ENCODE measurements at regions not wholly inside any gene's neighbourhood (a gene's known extent, or its start where the extent isn't known, plus 50 kb on each side); places are given as distances from the start of the nearest gene placed in this dataset.

- peak; percentile 19 for DNase-seq (ENCODE audit: low read depth)
Measured at GRCh38 chr21:43332861-43333297, 94.1 kb downstream of the SIK1 start.

DNA sequence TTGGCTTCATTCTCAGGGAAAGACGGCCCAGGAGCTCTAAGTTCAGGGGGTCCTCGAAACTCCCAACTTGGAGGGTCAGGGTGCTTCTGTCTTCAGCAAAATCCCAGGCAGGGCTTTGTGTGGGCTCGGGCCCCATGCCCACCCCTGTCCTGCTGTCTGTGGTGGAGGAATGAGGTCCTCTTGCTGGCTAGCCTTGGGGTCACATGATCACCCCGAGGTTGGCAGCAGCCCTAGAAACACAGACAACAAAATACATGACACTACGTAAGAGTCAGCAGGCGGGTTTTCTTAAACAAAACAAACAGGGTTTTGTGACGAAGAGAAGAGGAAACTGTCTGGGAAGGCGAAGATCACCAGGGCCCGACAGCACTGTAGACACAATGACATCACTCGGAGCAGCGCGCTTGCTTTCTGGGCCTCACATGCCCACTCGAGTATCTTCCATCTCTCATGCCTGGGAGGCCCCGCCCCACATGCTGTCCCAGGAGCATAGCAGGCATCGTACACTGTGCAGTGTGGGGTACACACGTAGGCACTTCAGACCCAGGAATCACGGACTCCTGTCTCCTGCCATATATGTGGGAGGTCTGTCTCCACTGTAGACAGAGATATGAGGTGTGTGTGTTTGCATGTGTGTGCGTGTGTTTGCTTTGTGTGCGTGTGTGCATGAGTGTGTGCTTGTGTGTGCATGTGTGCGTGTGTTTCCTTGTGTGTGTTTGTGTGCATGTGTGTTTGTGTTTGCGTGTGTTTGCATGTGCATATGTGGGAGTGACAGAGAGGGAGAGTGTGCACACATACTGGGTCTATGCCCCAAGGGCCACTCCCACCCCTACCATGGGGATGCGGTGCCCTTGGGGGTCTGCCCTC lies 94.7 kb downstream of the SIK1 start:
- DNase-seq (ENCODE audit: low read depth): peak; percentile 70

DNA sequence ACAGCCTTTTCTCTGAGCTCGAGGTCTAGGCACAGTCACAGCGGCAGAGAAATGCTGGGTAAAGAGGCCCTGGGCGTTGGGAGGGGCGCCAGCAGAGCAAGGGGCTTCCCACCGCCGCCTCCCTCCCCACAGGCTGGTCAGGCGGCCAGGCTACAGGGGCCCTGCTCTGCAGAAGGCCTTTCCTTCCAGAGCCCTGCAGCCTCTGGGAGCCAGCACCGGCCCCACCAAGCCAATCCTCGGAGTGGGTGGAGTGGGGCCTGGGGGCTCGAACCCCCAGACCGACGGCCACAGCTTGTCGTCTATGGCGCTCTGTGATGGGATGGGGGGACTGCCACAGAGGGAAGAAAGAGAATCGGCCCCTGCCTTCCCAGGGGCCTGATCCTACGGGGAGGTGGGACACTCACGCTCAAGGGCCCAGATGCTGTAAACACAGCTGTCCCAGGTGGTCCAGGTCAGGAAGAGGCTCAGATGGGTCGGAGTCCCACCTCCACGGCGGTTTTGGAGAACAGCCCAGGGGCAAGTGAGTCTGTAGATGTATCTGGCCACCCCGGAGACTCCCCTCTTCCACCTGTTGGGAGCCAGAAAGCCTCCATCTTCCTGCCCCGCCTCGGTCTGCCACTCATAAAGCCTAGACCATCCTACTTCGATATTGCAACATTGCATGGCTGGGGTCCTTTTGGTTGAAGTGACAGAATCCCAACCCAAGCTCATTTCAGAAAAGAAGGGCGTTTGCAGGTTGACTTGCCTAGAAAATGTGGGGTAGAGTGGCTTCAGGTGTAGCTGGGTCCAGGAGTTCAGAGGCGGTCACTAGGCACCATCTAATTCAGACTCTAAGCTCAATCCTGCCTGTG lies 95.6 kb downstream of the SIK1 start:
- no peak for DNase-seq (ENCODE audit: low read depth)

DNA sequence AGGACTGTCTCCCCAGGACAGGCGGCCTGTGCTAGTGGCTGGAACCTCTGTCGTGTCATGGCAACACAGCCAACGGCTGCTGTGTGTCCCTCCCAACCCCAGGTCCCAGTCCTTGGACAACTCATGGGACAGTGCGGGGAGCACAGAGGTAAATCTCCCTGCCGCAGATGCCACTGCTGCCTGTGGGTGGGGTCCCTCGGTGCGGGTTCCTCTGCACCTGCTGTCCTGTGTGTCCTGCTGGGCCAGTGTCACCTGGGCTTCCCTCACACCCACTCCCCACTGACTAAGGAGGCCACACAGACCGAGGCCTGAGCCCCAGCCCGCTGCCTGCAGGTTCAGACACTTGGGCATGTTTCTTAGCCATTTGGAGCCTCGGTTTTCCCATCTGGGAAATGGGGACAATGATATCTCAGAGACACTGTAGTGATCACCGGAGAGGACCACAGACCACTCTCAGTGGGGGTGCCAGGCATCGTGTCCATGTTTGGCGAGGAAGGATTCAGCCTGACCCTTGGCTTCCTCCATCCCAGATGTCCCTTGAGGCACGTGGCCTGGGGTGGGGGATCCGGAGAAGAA lies 96.5 kb downstream of the SIK1 start:
- DNase-seq (ENCODE audit: low read depth): no peak

DNA sequence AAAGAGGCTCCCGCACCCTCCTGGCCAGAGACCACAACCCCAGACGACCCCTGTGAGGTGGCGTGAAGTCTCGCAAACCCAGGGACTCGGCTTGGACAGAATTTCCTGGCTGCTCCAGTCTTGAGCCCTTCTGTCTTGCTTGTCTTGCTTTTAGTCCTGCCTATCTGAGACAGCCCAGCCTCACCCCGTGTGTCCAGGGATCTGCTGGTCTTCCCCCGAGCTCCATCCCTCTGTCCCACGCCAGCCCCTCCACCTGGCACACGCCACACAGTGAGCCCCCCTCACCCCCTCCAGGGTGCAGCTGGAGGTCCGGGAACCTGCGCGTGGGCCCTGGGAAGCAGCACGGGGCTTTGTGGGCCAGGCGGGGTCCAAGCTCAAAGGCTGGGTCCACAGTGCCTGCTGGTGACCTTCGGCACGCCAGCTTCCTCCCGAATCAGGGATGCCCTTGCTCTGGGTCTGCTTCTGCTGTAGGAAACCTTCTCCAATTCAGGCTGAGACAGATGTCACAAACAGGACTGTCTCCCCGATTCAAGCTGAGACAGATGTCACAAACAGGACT lies 97.1 kb downstream of the SIK1 start:
- no peak for DNase-seq (ENCODE audit: low read depth)

GRCh38 chr21:43328958-43329691 lies 97.8 kb downstream of the SIK1 start:
- no peak for DNase-seq (ENCODE audit: low read depth)

GRCh38 chr21:43328185-43328957 lies 98.6 kb downstream of the SIK1 start:
- no peak for DNase-seq (ENCODE audit: low read depth)

DNA sequence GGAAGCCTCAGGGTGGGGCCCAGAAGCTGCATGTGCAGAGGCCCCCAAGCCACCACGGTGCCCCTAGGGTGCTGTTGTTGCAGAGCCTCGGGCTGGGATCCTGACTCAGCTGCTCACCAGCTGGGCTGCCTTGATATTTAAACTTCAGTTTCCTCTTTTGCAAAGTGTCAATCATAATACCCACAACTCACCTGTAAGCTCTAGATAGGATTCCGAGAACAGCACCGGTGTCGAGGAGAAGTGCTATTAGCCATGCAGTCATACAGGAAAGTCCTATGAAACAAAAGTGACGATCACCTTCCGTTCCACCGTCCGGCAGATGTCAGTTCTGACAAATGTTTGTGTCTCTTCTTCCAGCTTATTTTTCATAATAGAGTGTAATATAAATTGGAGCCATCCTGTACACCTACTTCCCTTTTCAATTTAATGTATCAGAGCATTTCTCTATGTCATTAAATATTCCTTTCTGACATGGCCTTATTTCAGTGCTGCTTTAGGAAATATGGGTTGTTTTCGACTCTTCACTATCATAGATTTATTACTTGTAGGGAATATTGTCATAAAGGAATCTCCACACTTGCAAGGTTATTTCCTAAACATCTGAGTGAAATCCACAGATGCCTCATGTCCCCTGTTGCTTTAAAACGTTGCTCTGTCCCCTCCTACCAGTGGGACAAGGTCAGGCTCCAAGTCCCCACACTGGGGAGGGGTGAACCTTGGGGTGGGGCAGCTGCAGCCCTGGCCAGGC lies 100.8 kb downstream of the SIK1 start:
- DNase-seq (ENCODE audit: low read depth): no peak

GRCh38 chr21:43325036-43325435 lies 101.9 kb downstream of the SIK1 start:
- no peak for DNase-seq (ENCODE audit: low read depth)

DNA sequence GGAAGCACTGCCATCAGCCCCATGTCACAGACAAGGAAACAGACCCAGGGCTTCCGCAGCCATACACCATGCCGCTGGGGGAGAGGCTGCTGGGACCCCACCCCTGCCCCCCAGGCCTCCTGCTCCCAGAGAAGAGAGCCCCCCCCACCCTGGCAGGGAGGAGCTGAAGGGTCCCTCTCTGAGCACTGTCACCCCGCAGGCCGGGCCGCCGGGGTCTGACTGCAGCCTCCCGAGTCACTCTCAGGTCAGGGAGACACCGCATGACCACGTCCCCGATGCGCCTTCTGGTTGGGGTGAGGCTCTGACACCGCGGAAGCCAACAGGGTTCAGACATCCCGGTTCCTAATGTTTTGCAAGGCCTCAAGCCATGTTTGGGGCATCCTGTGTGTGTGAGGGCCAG lies 102.3 kb downstream of the SIK1 start:
- no peak for DNase-seq (ENCODE audit: low read depth)

GRCh38 chr21:43323244-43324005 lies 103.5 kb downstream of the SIK1 start:
- DNase-seq (ENCODE audit: low read depth): no peak

DNA sequence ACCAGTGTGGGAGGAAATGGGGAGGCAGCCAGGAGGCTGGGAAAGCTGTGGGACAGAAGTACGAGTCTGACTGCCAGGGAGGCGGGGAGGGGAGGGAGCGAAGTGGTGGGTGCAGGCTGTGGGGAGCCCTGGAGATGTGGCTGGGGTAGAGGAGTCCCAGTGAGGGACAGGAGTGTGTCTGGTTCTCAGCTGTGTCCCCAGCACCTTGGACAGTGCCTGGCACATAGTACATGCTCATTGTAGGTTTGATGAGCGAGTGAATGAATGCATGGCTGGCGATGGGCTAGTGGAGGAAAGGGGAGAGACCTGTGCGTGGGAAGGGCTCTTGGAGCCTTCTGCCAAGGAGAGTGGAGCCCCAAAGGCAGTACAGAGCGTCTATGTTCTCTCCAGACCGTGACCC lies 104.1 kb downstream of the SIK1 start:
- peak; percentile 15 for DNase-seq (ENCODE audit: low read depth)

- DNase-seq (ENCODE audit: low read depth): no peak
Measured at GRCh38 chr21:43322311-43322710, 104.6 kb downstream of the SIK1 start.

DNA sequence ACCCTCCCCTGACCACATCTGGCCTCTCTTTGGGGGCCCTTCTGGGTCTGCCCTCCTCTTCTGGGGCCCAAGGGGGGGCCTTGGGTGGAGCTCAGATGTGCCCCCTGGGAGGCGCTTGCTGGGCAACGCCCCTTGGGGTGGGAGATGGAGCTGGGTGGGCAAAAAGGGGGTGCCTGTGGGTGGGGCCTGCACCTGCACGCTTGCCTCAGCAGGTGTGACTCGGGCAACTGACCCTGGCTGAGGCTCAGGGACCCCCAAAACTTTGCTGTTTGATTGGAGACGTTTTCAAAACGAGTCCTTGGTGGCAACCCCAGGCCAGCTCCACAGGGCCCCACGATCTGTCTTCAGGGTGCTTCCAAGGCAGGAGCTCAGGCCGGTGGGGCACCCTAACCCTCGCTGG lies 105.3 kb downstream of the SIK1 start:
- DNase-seq (ENCODE audit: low read depth): no peak

- DNase-seq (ENCODE audit: low read depth): peak; percentile 77
Measured at GRCh38 chr21:43321111-43321510, 105.8 kb downstream of the SIK1 start.

DNA sequence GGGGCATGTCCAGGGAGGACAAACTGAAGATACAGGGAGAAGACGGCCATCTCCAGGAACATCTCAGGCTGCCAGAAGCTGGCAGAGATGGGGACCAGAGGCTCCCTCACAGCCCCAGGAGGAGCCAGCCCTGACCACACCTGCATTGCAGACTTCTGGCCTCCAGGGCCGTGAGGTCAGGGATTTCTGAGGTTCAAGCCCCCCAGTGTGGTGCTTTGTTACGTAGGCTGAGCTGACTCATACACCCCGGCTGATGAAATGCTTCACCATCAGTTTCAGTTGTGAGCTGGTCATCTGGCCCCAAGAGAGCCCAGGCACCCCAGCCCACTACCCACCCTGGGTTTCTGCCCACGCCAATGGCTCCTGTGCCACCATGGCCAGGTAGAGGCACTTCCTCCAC lies 106.4 kb downstream of the SIK1 start:
- DNase-seq (ENCODE audit: low read depth): peak; percentile 59

GRCh38 chr21:43318841-43319781 lies 107.8 kb downstream of the SIK1 start:
- DNase-seq (ENCODE audit: low read depth): peak; percentile 87

DNA sequence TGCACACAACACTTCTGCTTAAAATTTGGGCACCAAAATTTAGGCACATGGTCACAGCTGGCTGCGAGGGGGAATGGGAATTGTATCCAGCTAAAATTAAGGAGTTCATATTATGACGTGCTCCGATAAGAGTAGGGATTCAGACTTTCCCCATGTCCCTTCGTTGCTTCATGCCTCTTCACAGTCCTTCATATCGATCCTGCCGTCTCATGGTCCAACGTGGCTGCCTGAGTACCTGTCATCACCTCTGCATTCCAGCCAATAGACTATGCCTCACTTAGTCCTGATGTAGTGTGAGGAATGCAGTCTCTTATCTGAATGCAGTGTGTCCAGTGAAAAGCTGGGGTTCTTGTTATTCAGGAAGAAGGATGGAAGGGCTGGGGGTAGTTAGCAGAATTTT lies 108.6 kb downstream of the SIK1 start:
- no peak for DNase-seq (ENCODE audit: low read depth)

Data from ELR (cell line).